SK-N-MC (cell line): ENCODE measurements at regions not wholly inside any gene's neighbourhood (a gene's known extent, or its start where the extent isn't known, plus 50 kb on each side); places are given as distances from the start of the nearest gene placed in this dataset.

Source experiments
- EZH2 ChIP-seq: fragments of 200-600 bp; sonication (generic); IDR thresholded peaks from one replicate; pipeline ENCODE4 v1.6.1; 2017; ENCODE audit warnings: antibody characterized with exemption
- FOXP2 ChIP-seq: optimal IDR thresholded peaks from 2 replicates; pipeline ENCODE3; 2011; ENCODE audit warnings: mild to moderate bottlenecking, moderate library complexity; ENCODE audit not compliant: insufficient read depth; ENCODE audit errors: extremely low read length, control extremely low read depth
- POLR2AphosphoS5 ChIP-seq: IDR thresholded peaks from 2 replicates; pipeline ENCODE4 v1.6.1; 2012; ENCODE audit warnings: mild to moderate bottlenecking, low read depth, low read length, borderline replicate concordance

GRCh38 chr1:184258525-184258924 is 128.3 kb upstream of the C1orf21 start:
- TF ChIP-seq POLR2AphosphoS5: no peak
- no peak for TF ChIP-seq EZH2
- no peak for TF ChIP-seq FOXP2
